ENCODE measurements at regions not wholly inside any gene's neighbourhood (a gene's known extent, or its start where the extent isn't known, plus 50 kb on each side); places are given as distances from the start of the nearest gene placed in this dataset.

DNA sequence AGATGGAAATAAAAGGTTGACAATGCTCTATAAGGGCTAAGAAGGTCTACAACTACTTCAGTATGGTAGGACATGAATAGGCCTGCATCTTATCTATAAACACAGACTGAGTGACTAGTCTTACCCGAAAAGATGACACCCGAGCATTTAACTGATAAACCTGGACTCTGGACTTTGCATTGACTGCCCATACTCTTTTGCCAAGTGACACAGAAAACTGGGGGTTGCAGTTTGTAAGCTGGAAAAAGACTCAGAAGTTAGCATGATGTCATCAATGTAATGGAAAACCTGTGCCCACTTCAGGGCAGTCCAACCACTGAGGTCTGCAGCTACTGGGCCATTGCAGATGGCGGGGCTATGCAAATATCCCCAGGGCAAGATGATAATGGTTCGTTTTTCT is 258.3 kb upstream of the NEGR1 start:
- TF ChIP-seq, protein P1, sequence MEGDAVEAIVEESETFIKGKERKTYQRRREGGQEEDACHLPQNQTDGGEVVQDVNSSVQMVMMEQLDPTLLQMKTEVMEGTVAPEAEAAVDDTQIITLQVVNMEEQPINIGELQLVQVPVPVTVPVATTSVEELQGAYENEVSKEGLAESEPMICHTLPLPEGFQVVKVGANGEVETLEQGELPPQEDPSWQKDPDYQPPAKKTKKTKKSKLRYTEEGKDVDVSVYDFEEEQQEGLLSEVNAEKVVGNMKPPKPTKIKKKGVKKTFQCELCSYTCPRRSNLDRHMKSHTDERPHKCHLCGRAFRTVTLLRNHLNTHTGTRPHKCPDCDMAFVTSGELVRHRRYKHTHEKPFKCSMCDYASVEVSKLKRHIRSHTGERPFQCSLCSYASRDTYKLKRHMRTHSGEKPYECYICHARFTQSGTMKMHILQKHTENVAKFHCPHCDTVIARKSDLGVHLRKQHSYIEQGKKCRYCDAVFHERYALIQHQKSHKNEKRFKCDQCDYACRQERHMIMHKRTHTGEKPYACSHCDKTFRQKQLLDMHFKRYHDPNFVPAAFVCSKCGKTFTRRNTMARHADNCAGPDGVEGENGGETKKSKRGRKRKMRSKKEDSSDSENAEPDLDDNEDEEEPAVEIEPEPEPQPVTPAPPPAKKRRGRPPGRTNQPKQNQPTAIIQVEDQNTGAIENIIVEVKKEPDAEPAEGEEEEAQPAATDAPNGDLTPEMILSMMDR (IDR thresholded peaks at IDR 0.05): no peak
- no peak for TF ChIP-seq ZFX (IDR thresholded peaks at IDR 0.05; ENCODE audit: borderline replicate concordance)

All from 22Rv1 (cell line).